ENCODE measurements at regions not wholly inside any gene's neighbourhood (a gene's known extent, or its start where the extent isn't known, plus 50 kb on each side); places are given as distances from the start of the nearest gene placed in this dataset.

DNA sequence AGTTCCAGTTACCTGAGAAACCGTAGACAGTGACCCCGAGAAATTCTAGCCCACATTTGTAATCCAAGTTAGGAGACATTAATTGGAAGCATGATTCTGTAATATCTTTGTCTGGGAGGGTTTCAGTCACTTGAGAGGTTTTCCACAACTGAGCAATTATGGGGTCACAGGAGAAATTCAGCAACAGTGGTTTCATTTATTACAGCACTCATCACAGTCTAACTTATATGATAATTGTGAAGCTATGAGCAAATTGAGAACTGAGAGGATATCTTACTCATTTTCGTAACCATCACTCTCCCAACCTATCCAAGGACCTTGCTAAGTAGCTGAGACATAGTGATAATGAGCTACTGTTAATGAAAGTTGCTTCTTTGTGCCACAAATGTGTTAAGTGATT, 328.5 kb upstream of the PPP2R3A start:
- TF ChIP-seq POLR2AphosphoS5 (IDR thresholded peaks at IDR 0.05) (no peak), EP300 (IDR thresholded peaks at IDR 0.05) (no peak), POLR2A (IDR thresholded peaks at IDR 0.05) (no peak)
- TF ChIP-seq, protein P1, sequence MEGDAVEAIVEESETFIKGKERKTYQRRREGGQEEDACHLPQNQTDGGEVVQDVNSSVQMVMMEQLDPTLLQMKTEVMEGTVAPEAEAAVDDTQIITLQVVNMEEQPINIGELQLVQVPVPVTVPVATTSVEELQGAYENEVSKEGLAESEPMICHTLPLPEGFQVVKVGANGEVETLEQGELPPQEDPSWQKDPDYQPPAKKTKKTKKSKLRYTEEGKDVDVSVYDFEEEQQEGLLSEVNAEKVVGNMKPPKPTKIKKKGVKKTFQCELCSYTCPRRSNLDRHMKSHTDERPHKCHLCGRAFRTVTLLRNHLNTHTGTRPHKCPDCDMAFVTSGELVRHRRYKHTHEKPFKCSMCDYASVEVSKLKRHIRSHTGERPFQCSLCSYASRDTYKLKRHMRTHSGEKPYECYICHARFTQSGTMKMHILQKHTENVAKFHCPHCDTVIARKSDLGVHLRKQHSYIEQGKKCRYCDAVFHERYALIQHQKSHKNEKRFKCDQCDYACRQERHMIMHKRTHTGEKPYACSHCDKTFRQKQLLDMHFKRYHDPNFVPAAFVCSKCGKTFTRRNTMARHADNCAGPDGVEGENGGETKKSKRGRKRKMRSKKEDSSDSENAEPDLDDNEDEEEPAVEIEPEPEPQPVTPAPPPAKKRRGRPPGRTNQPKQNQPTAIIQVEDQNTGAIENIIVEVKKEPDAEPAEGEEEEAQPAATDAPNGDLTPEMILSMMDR (IDR thresholded peaks at IDR 0.05): no peak

All from gastroesophageal sphincter (tissue), 3 donors.